GM18873 (cell line): ENCODE measurements at regions not wholly inside any gene's neighbourhood (a gene's known extent, or its start where the extent isn't known, plus 50 kb on each side); places are given as distances from the start of the nearest gene placed in this dataset.

Experiments
- ATAC-seq: cut with Tn5 transposase; IDR thresholded peaks from one replicate; pipeline ENCODE4 v1.9.1; 2021; ENCODE audit warnings: mild to moderate bottlenecking, moderate library complexity, moderate number of reproducible peaks; ENCODE audit not compliant: unreplicated experiment, low FRiP score

- no peak for ATAC-seq
Measured at GRCh38 chr1:90162216-90162615, 167.3 kb downstream of the ZNF326 start.

- ATAC-seq: no peak
Measured at GRCh38 chr1:90161625-90162024, 166.7 kb downstream of the ZNF326 start.

- no peak for ATAC-seq
Measured at GRCh38 chr1:90155721-90156487, 161.0 kb downstream of the ZNF326 start.

GRCh38 chr1:90154711-90155110 is 159.8 kb downstream of the ZNF326 start:
- no peak for ATAC-seq

- no peak for ATAC-seq
Measured at GRCh38 chr1:90149101-90149500, 154.2 kb downstream of the ZNF326 start.

GRCh38 chr1:90147093-90147492 is 152.2 kb downstream of the ZNF326 start:
- ATAC-seq: no peak

GRCh38 chr1:90144820-90145219 is 149.9 kb downstream of the ZNF326 start:
- ATAC-seq: no peak

- no peak for ATAC-seq
Measured at GRCh38 chr1:90143591-90143990, 148.7 kb downstream of the ZNF326 start.

- ATAC-seq: no peak
Measured at GRCh38 chr1:90142697-90143096, 147.8 kb downstream of the ZNF326 start.

- no peak for ATAC-seq
Measured at GRCh38 chr1:90139837-90140236, 144.9 kb downstream of the ZNF326 start.

- no peak for ATAC-seq
Measured at GRCh38 chr1:90135286-90135685, 140.4 kb downstream of the ZNF326 start.

- no peak for ATAC-seq
Measured at GRCh38 chr1:90134175-90134955, 139.5 kb downstream of the ZNF326 start.

GRCh38 chr1:90133133-90133532 is 138.2 kb downstream of the ZNF326 start:
- no peak for ATAC-seq

GRCh38 chr1:90132306-90132705 is 137.4 kb downstream of the ZNF326 start:
- no peak for ATAC-seq

GRCh38 chr1:90127288-90127953 is 132.5 kb downstream of the ZNF326 start:
- ATAC-seq: no peak

- ATAC-seq: no peak
Measured at GRCh38 chr1:90126834-90127233, 131.9 kb downstream of the ZNF326 start.

- no peak for ATAC-seq
Measured at GRCh38 chr1:90122654-90123340, 127.9 kb downstream of the ZNF326 start.

GRCh38 chr1:90114521-90115141 is 119.7 kb downstream of the ZNF326 start:
- ATAC-seq: no peak

- no peak for ATAC-seq
Measured at GRCh38 chr1:90107990-90108389, 113.1 kb downstream of the ZNF326 start.

GRCh38 chr1:90106311-90106710 is 111.4 kb downstream of the ZNF326 start:
- ATAC-seq: no peak
